Osteocyte (in vitro differentiated cells): ENCODE measurements at regions not wholly inside any gene's neighbourhood (a gene's known extent, or its start where the extent isn't known, plus 50 kb on each side); places are given as distances from the start of the nearest gene placed in this dataset.

Experiments
- DNase-seq: peaks from one replicate; pipeline ENCODE4 v3.0.0; 2021; ENCODE audit warnings: mixed read lengths; ENCODE audit not compliant: unreplicated experiment; ENCODE audit errors: extremely low spot score
- H3K27ac Mint-ChIP-seq: one replicate; pipeline ENCODE4 v1.8.0; 2021; ENCODE audit warnings: mild to moderate bottlenecking, mixed read lengths; ENCODE audit not compliant: unreplicated experiment
- H3K27me3 Mint-ChIP-seq: one replicate; pipeline ENCODE4 v1.8.0; 2021; ENCODE audit warnings: mixed read lengths; ENCODE audit not compliant: unreplicated experiment
- H3K36me3 Mint-ChIP-seq: one replicate; pipeline ENCODE4 v1.8.0; 2021; ENCODE audit warnings: mixed read lengths; ENCODE audit not compliant: unreplicated experiment
- H3K4me1 Mint-ChIP-seq: one replicate; pipeline ENCODE4 v1.8.0; 2021; ENCODE audit warnings: mixed read lengths; ENCODE audit not compliant: unreplicated experiment
- H3K4me3 Mint-ChIP-seq: one replicate; pipeline ENCODE4 v1.8.0; 2021; ENCODE audit warnings: mild to moderate bottlenecking, moderate library complexity, mixed read lengths; ENCODE audit not compliant: unreplicated experiment
- H3K9me3 Mint-ChIP-seq: one replicate; pipeline ENCODE4 v1.8.0; 2021; ENCODE audit warnings: mixed read lengths; ENCODE audit not compliant: unreplicated experiment
- CTCF ChIP-seq: fragments of 200-600 bp; sonication (generic); IDR thresholded peaks from 2 replicates; pipeline ENCODE4 v1.5.0; 2021; ENCODE audit warnings: antibody characterized with exemption, mild to moderate bottlenecking, moderate library complexity

- no peak overlapping the region for H3K4me3 Mint-ChIP-seq
- no peak overlapping the region for H3K27ac Mint-ChIP-seq
- no peak for DNase-seq
Observed at GRCh38 chr6:150683320-150683719, 83.6 kb downstream of the PLEKHG1 start.

GRCh38 chr6:150684161-150684560 is 84.5 kb downstream of the PLEKHG1 start:
- no peak for DNase-seq
- Mint-ChIP-seq H3K36me3 (no peaks in the 10 kb centered on the region), H3K9me3 (no peaks in the 10 kb centered on the region), H3K27me3 (peaks cover 5% of the 10 kb centered on the region), H3K27ac (no peak overlapping the region), H3K4me1 (no peaks in the 10 kb centered on the region), H3K4me3 (no peak overlapping the region)
- TF ChIP-seq CTCF = no peak

More at GRCh38 chr6:150683320-150683719, 83.6 kb downstream of the PLEKHG1 start:
- Mint-ChIP-seq H3K4me1 (no peaks in the 10 kb centered on the region), H3K27me3 (peaks cover 5% of the 10 kb centered on the region), H3K9me3 (no peaks in the 10 kb centered on the region), H3K36me3 (no peaks in the 10 kb centered on the region)
- no peak for TF ChIP-seq CTCF

- Mint-ChIP-seq H3K9me3 (no peaks in the 10 kb centered on the region), H3K36me3 (no peaks in the 10 kb centered on the region)
Observed at GRCh38 chr6:150684714-150685459, 85.2 kb downstream of the PLEKHG1 start.

GRCh38 chr6:150685860-150686259 is 86.2 kb downstream of the PLEKHG1 start:
- no peaks in the 10 kb centered on the region for H3K36me3 Mint-ChIP-seq
- H3K27me3 Mint-ChIP-seq = no peaks in the 10 kb centered on the region
- no peak overlapping the region for H3K4me3 Mint-ChIP-seq
- peaks cover 2% of the 10 kb centered on the region for H3K4me1 Mint-ChIP-seq
- H3K9me3 Mint-ChIP-seq = no peaks in the 10 kb centered on the region
- DNase-seq = no peak
- peak; percentile 51 for TF ChIP-seq CTCF
- no peak overlapping the region for H3K27ac Mint-ChIP-seq

More at GRCh38 chr6:150684714-150685459, 85.2 kb downstream of the PLEKHG1 start:
- DNase-seq = no peak
- H3K27me3 Mint-ChIP-seq = peaks cover under 1% of the 10 kb centered on the region
- no peak overlapping the region for H3K27ac Mint-ChIP-seq
- no peak for TF ChIP-seq CTCF
- no peak overlapping the region for H3K4me3 Mint-ChIP-seq
- H3K4me1 Mint-ChIP-seq = peaks cover 2% of the 10 kb centered on the region

GRCh38 chr6:150686566-150686965 is 86.9 kb downstream of the PLEKHG1 start:
- Mint-ChIP-seq H3K9me3 (no peaks in the 10 kb centered on the region), H3K4me3 (no peak overlapping the region), H3K36me3 (no peaks in the 10 kb centered on the region), H3K4me1 (peaks cover 2% of the 10 kb centered on the region), H3K27me3 (no peaks in the 10 kb centered on the region), H3K27ac (no peak overlapping the region)
- no peak for TF ChIP-seq CTCF
- no peak for DNase-seq
